SK-N-MC (cell line): ENCODE measurements at regions not wholly inside any gene's neighbourhood (a gene's known extent, or its start where the extent isn't known, plus 50 kb on each side); places are given as distances from the start of the nearest gene placed in this dataset.
"Not testable (repeated sequence)": the region's sequence is repeated elsewhere in the genome, so short reads cannot be mapped to it uniquely, and the experiment has no call there.

Experiments
- DNase-seq: peaks from one replicate; pipeline ENCODE4 v3.0.0-alpha.2; 2011; ENCODE audit warnings: low read depth, low spot score
- H3K27ac ChIP-seq: fragments of 200-600 bp; sonication (generic); 2 replicates; pipeline ENCODE4 v1.5.1; 2016; ENCODE audit warnings: mixed run types
- H3K36me3 ChIP-seq: fragments of 200-600 bp; sonication (generic); 2 replicates; pipeline ENCODE4 v1.6.1; 2017; ENCODE audit warnings: antibody characterized with exemption, low read length, mixed read lengths; ENCODE audit not compliant: insufficient read depth
- H3K4me3 ChIP-seq: fragments of 200-600 bp; sonication (generic); 2 replicates; pipeline ENCODE4 v1.5.1; 2016
- H3K9ac ChIP-seq: fragments of 200-600 bp; sonication (generic); 2 replicates; pipeline ENCODE4 v1.8.0; 2017; ENCODE audit warnings: mixed run types, mixed read lengths; ENCODE audit not compliant: insufficient read length
- H3K9me3 ChIP-seq: fragments of 200-600 bp; sonication (generic); 2 replicates; pipeline ENCODE4 v1.6.1; 2017; ENCODE audit warnings: low read depth, mild to moderate bottlenecking, antibody characterized with exemption, low read length, moderate library complexity, mixed read lengths
- EZH2 ChIP-seq: fragments of 200-600 bp; sonication (generic); IDR thresholded peaks from one replicate; pipeline ENCODE4 v1.6.1; 2017; ENCODE audit warnings: antibody characterized with exemption
- FOXP2 ChIP-seq: optimal IDR thresholded peaks from 2 replicates; pipeline ENCODE3; 2011; ENCODE audit warnings: mild to moderate bottlenecking, moderate library complexity; ENCODE audit not compliant: insufficient read depth; ENCODE audit errors: extremely low read length, control extremely low read depth
- POLR2AphosphoS5 ChIP-seq: IDR thresholded peaks from 2 replicates; pipeline ENCODE4 v1.6.1; 2012; ENCODE audit warnings: mild to moderate bottlenecking, low read depth, low read length, borderline replicate concordance

GRCh38 chrX:66889418-66889817 is 250.5 kb upstream of the EDA2R start:
- H3K36me3 ChIP-seq, result no peaks in the 10 kb centered on the region
- no peak overlapping the region for H3K4me3 ChIP-seq
- no peaks in the 10 kb centered on the region for H3K9me3 ChIP-seq
- DNase-seq, result no peak
- no peak overlapping the region for H3K9ac ChIP-seq
- TF ChIP-seq FOXP2 (no peak), EZH2 (no peak), POLR2AphosphoS5 (no peak)
- no peak overlapping the region for H3K27ac ChIP-seq

DNA sequence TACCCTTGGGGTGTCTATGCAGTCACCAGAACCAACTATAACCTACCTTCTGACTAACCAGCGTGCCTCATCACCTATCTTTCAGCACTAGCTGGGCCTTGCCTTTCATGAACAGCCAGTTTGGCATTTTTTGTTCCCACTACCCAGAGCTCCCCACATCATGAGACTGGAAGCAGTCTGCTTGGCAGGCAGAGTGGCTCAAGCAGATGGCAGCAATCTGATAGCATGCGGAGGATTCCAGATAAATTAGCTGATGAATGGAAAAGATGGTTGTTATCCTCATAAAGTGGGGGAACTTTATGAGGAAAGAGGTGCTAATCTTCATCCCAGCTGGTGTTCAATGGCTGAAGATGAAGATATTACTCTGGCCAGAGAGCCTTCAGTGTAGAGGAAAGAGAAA is 243.2 kb upstream of the EDA2R start:
- H3K27ac ChIP-seq, result no peak overlapping the region
- no peaks in the 10 kb centered on the region for H3K36me3 ChIP-seq
- no peak overlapping the region for H3K9ac ChIP-seq
- TF ChIP-seq POLR2AphosphoS5 (no peak), FOXP2 (no peak), EZH2 (no peak)
- no peak overlapping the region for H3K4me3 ChIP-seq
- no peak for DNase-seq
- no peaks in the 10 kb centered on the region for H3K9me3 ChIP-seq

GRCh38 chrX:66876776-66877175 is 237.9 kb upstream of the EDA2R start:
- Histone ChIP-seq H3K36me3 (no peaks in the 10 kb centered on the region), H3K4me3 (no peak overlapping the region), H3K9ac (no peak overlapping the region), H3K27ac (no peak overlapping the region), H3K9me3 (no peaks in the 10 kb centered on the region)
- DNase-seq, result no peak
- TF ChIP-seq FOXP2 (no peak), POLR2AphosphoS5 (no peak)

GRCh38 chrX:66872771-66873170 is 233.9 kb upstream of the EDA2R start:
- Histone ChIP-seq H3K9ac (no peak overlapping the region), H3K4me3 (no peak overlapping the region), H3K36me3 (no peaks in the 10 kb centered on the region), H3K9me3 (no peaks in the 10 kb centered on the region), H3K27ac (no peak overlapping the region)
- TF ChIP-seq FOXP2 (no peak), POLR2AphosphoS5 (no peak), EZH2 (no peak)
- no peak for DNase-seq

GRCh38 chrX:66863721-66864120 is 224.8 kb upstream of the EDA2R start:
- no peak overlapping the region for H3K9ac ChIP-seq
- H3K9me3 ChIP-seq, result no peaks in the 10 kb centered on the region
- no peak overlapping the region for H3K27ac ChIP-seq
- TF ChIP-seq POLR2AphosphoS5, result no peak
- no peak for TF ChIP-seq FOXP2
- TF ChIP-seq EZH2, result no peak
- no peak overlapping the region for H3K4me3 ChIP-seq
- no peaks in the 10 kb centered on the region for H3K36me3 ChIP-seq
- no peak for DNase-seq

GRCh38 chrX:66833426-66833825 is 194.5 kb upstream of the EDA2R start:
- Histone ChIP-seq H3K27ac (no peak overlapping the region), H3K9ac (no peak overlapping the region), H3K4me3 (no peak overlapping the region), H3K9me3 (no peaks in the 10 kb centered on the region), H3K36me3 (no peaks in the 10 kb centered on the region)
- DNase-seq, result no peak
- TF ChIP-seq EZH2 (no peak), POLR2AphosphoS5 (no peak), FOXP2 (no peak)

DNA sequence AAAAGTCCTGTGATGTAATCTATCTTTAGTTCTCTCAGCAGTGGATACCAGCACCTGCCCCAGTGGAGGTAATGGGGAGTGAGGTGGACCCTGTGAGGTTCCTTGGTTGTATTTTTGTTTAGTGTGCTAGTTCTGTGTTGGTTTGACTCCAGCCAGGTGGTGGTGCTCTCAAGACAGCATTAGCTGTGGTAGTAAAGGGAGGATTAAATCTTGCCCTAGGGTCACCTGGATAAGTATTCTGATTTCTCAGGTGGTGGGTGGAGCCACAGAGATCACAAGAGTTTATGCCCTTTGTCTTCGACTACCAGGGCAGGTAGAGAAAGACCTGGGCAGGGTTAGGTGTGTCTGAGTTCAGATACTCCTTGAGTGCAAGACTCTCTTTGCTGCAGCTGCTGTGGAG is 176.3 kb upstream of the EDA2R start:
- Histone ChIP-seq H3K27ac (no peak overlapping the region), H3K4me3 (no peak overlapping the region), H3K9me3 (no peaks in the 10 kb centered on the region), H3K9ac (no peak overlapping the region), H3K36me3 (no peaks in the 10 kb centered on the region)
- TF ChIP-seq POLR2AphosphoS5 (no peak), EZH2 (no peak), FOXP2 (no peak)
- no peak for DNase-seq

DNA sequence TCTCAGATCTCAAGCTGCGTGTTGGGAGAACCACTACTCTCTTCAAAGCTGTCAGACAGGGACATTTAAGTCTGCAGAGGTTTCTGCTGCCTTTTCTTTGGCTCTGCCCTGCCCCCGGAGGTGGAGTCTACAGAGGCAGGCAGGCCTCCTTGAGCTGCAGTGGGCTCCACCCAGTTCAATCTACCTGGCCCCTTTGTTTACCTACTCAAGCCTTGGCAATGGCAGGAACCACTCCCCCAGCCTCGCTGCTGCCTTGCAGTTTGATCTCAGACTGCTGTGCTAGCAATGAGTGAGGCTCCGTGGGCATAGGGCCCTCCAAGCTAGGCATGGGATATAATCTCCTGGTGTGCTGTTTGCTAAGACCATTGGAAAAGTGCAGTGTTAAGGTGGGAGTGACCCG is 155.6 kb upstream of the EDA2R start:
- not testable (repeated sequence) for H3K4me3 ChIP-seq, H3K36me3 ChIP-seq, H3K27ac ChIP-seq, H3K9ac ChIP-seq, DNase-seq, H3K9me3 ChIP-seq

DNA sequence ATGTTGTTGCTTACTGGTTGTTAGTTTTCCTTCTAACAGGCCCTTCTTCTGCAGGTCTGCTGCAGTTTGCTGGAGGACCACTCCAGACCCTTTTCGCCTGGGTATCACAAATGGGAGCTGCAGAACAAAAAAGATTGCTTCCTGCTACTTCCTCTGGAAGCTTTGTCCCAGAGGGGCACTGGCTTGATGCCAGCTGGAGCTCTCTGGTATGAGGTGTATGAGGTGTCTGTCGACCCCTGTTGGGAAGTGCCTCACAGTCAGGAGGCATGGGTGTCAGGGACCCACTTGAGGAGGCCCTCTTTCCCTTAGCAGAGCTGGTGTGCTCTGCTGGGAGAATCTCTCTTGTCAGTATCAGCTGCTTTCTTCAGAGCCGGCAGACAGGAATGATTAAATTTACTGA is 127.4 kb upstream of the EDA2R start:
- TF ChIP-seq FOXP2 (no peak), POLR2AphosphoS5 (no peak), EZH2 (no peak)
- no peak for DNase-seq
- no peak overlapping the region for H3K4me3 ChIP-seq

More for the DNA sequence above, 127.4 kb upstream of the EDA2R start:
- Histone ChIP-seq H3K9ac (no peak overlapping the region), H3K36me3 (no peaks in the 10 kb centered on the region), H3K9me3 (no peaks in the 10 kb centered on the region), H3K27ac (no peak overlapping the region)
